T-helper 2 cell (primary cell): ENCODE measurements at regions not wholly inside any gene's neighbourhood (a gene's known extent, or its start where the extent isn't known, plus 50 kb on each side); places are given as distances from the start of the nearest gene placed in this dataset.

Experiments used
- DNase-seq, 5 experiments: peaks; one replicate each; pipeline versions ENCODE4 v3.0.0 to v3.0.0-alpha.2; 2012 to 2022

- DNase-seq: no peak
Measured at GRCh38 chr5:152337484-152337883, 67.6 kb downstream of the NMUR2 start.

- DNase-seq: no peak
Measured at GRCh38 chr5:152335461-152335860, 69.6 kb downstream of the NMUR2 start.

- DNase-seq: no peak
Measured at GRCh38 chr5:152332716-152333460, 72.2 kb downstream of the NMUR2 start.

GRCh38 chr5:152331718-152332117, 73.4 kb downstream of the NMUR2 start:
- no peak for DNase-seq

GRCh38 chr5:152331006-152331405, 74.1 kb downstream of the NMUR2 start:
- no peak for DNase-seq

- no peak for DNase-seq
Measured at GRCh38 chr5:152329761-152330283, 75.3 kb downstream of the NMUR2 start.

- no peak for DNase-seq
Measured at GRCh38 chr5:152329207-152329606, 75.9 kb downstream of the NMUR2 start.

- DNase-seq: no peak
Measured at GRCh38 chr5:152315942-152316341, 89.1 kb downstream of the NMUR2 start.

- DNase-seq: no peak
Measured at GRCh38 chr5:152314196-152314829, 90.8 kb downstream of the NMUR2 start.

GRCh38 chr5:152309926-152310450, 95.1 kb downstream of the NMUR2 start:
- DNase-seq: no peak

- DNase-seq: no peak
Measured at GRCh38 chr5:152306386-152306785, 98.7 kb downstream of the NMUR2 start.

GRCh38 chr5:152305525-152305924, 99.6 kb downstream of the NMUR2 start:
- DNase-seq: no peak

GRCh38 chr5:152303841-152304240, 101.2 kb downstream of the NMUR2 start:
- no peak for DNase-seq

- no peak for DNase-seq
Measured at GRCh38 chr5:152297866-152298265, 107.2 kb downstream of the NMUR2 start.

- no peak for DNase-seq
Measured at GRCh38 chr5:152293189-152293588, 111.9 kb downstream of the NMUR2 start.

GRCh38 chr5:152290181-152290580, 114.9 kb downstream of the NMUR2 start:
- DNase-seq: no peak

- DNase-seq: no peak
Measured at GRCh38 chr5:152288917-152289595, 116.0 kb downstream of the NMUR2 start.

- no peak for DNase-seq
Measured at GRCh38 chr5:152288499-152288898, 116.6 kb downstream of the NMUR2 start.

- no peak for DNase-seq
Measured at GRCh38 chr5:152285764-152286163, 119.3 kb downstream of the NMUR2 start.

GRCh38 chr5:152282331-152282730, 122.7 kb downstream of the NMUR2 start:
- DNase-seq: no peak

GRCh38 chr5:152277936-152278335, 127.1 kb downstream of the NMUR2 start:
- DNase-seq: no peak

GRCh38 chr5:152274224-152274623, 130.9 kb downstream of the NMUR2 start:
- no peak for DNase-seq

- DNase-seq: no peak
Measured at GRCh38 chr5:152271420-152271819, 133.7 kb downstream of the NMUR2 start.
